ENCODE measurements at regions not wholly inside any gene's neighbourhood (a gene's known extent, or its start where the extent isn't known, plus 50 kb on each side); places are given as distances from the start of the nearest gene placed in this dataset.
"Not testable (repeated sequence)": the region's sequence is repeated elsewhere in the genome, so short reads cannot be mapped to it uniquely, and the experiment has no call there.

- DNase-seq (ENCODE audit: low spot score), result no peak
Observed at GRCh38 chr2:4916094-4916493, 776.1 kb upstream of the SOX11 start.

GRCh38 chr2:4930704-4931103, 761.5 kb upstream of the SOX11 start:
- DNase-seq (ENCODE audit: low spot score), result no peak

- no peak for DNase-seq (ENCODE audit: low spot score)
Observed at GRCh38 chr2:4931721-4932365, 760.3 kb upstream of the SOX11 start.

- not testable (repeated sequence) for DNase-seq (ENCODE audit: low spot score)
Observed at GRCh38 chr2:4935291-4935690, 756.9 kb upstream of the SOX11 start.

GRCh38 chr2:4937550-4937949, 754.6 kb upstream of the SOX11 start:
- no peak for DNase-seq (ENCODE audit: low spot score)

- DNase-seq (ENCODE audit: low spot score), result no peak
Observed at GRCh38 chr2:4938206-4938605, 754.0 kb upstream of the SOX11 start.

GRCh38 chr2:4942441-4942840, 749.7 kb upstream of the SOX11 start:
- DNase-seq (ENCODE audit: low spot score), result no peak

- no peak for DNase-seq (ENCODE audit: low spot score)
Observed at GRCh38 chr2:4947911-4948310, 744.3 kb upstream of the SOX11 start.

- DNase-seq (ENCODE audit: low spot score), result no peak
Observed at GRCh38 chr2:4951368-4951767, 740.8 kb upstream of the SOX11 start.

GRCh38 chr2:4959219-4959618, 733.0 kb upstream of the SOX11 start:
- DNase-seq (ENCODE audit: low spot score), result no peak

- no peak for DNase-seq (ENCODE audit: low spot score)
Observed at GRCh38 chr2:4962419-4962818, 729.8 kb upstream of the SOX11 start.

- DNase-seq (ENCODE audit: low spot score), result no peak
Observed at GRCh38 chr2:4963106-4963505, 729.1 kb upstream of the SOX11 start.

GRCh38 chr2:4964001-4964540, 728.1 kb upstream of the SOX11 start:
- no peak for DNase-seq (ENCODE audit: low spot score)

- DNase-seq (ENCODE audit: low spot score), result no peak
Observed at GRCh38 chr2:4964579-4964978, 727.6 kb upstream of the SOX11 start.

GRCh38 chr2:4965556-4966320, 726.4 kb upstream of the SOX11 start:
- no peak for DNase-seq (ENCODE audit: low spot score)

- no peak for DNase-seq (ENCODE audit: low spot score)
Observed at GRCh38 chr2:4967206-4967605, 725.0 kb upstream of the SOX11 start.

- DNase-seq (ENCODE audit: low spot score), result no peak
Observed at GRCh38 chr2:4972472-4972871, 719.7 kb upstream of the SOX11 start.

- no peak for DNase-seq (ENCODE audit: low spot score)
Observed at GRCh38 chr2:4973354-4973753, 718.8 kb upstream of the SOX11 start.

- DNase-seq (ENCODE audit: low spot score), result no peak
Observed at GRCh38 chr2:4973973-4974372, 718.2 kb upstream of the SOX11 start.

GRCh38 chr2:4976407-4976806, 715.8 kb upstream of the SOX11 start:
- no peak for DNase-seq (ENCODE audit: low spot score)

- no peak for DNase-seq (ENCODE audit: low spot score)
Observed at GRCh38 chr2:4979111-4979510, 713.1 kb upstream of the SOX11 start.

GRCh38 chr2:4980995-4981394, 711.2 kb upstream of the SOX11 start:
- DNase-seq (ENCODE audit: low spot score), result no peak

- DNase-seq (ENCODE audit: low spot score), result no peak
Observed at GRCh38 chr2:4981802-4982409, 710.3 kb upstream of the SOX11 start.
